Gastroesophageal sphincter (tissue), 4 donors: ENCODE measurements at regions not wholly inside any gene's neighbourhood (a gene's known extent, or its start where the extent isn't known, plus 50 kb on each side); places are given as distances from the start of the nearest gene placed in this dataset.
"Not testable (repeated sequence)": the region's sequence is repeated elsewhere in the genome, so short reads cannot be mapped to it uniquely, and the experiment has no call there.

Experiments
- ATAC-seq: fragments of 150-250 bp; one replicate; pipeline ENCODE4 v1.9.1; 2016; ENCODE audit warnings: mild to moderate bottlenecking, moderate library complexity
- H3K27ac ChIP-seq, 4 donors: fragments of 200-600 bp; sonication (generic) in 3 of 4; 1 replicate in 3 of 4; 2 replicates in 1 of 4; pipeline ENCODE4 v1.5.1; 2016 to 2019
- H3K27me3 ChIP-seq: fragments of 200-600 bp; sonication (generic); one replicate; pipeline ENCODE4 v1.5.1; 2019
- H3K36me3 ChIP-seq, 2 donors: fragments of 200-600 bp; sonication (generic); one replicate each; pipeline ENCODE4 v1.5.1; 2019; ENCODE audit warnings: control low read depth in 1 of 2
- H3K4me1 ChIP-seq, 3 donors: fragments of 200-600 bp; sonication (generic); 1 replicate in 2 of 3; 2 replicates in 1 of 3; pipeline ENCODE4 v1.5.1; 2016 to 2019; ENCODE audit warnings: control low read depth in 2 of 3
- H3K4me3 ChIP-seq, 2 donors: fragments of 200-600 bp; sonication (generic); one replicate each; pipeline ENCODE4 v1.5.1; 2019; ENCODE audit warnings: mild to moderate bottlenecking in 1 of 2, moderate library complexity in 1 of 2
- H3K9me3 ChIP-seq, 3 donors: fragments of 200-600 bp; sonication (generic); one replicate each; pipeline ENCODE4 v1.5.1; 2017 to 2019; ENCODE audit warnings: control low read depth in 2 of 3
- EP300 ChIP-seq: sonication (generic); formaldehyde crosslinking; IDR thresholded peaks from one replicate; pipeline ENCODE4 v1.6.1; 2017; ENCODE audit warnings: antibody characterized with exemption, mild to moderate bottlenecking
- POLR2A ChIP-seq, 2 donors: fragments of 450-650 bp; IDR thresholded peaks; one replicate each; pipeline ENCODE4 v1.6.1; 2017; ENCODE audit warnings: antibody characterized with exemption in 2 of 2, mild to moderate bottlenecking in 2 of 2, moderate library complexity in 1 of 2
- POLR2AphosphoS5 ChIP-seq: sonication (generic); formaldehyde crosslinking; IDR thresholded peaks from one replicate; pipeline ENCODE4 v1.6.1; 2017; ENCODE audit warnings: antibody characterized with exemption
- WGBS, 2 donors: methylation state at CpG; one replicate each; pipeline ENCODE4 v1.1.5; 2018; ENCODE audit warnings: low coverage in 1 of 2; 5-methylcytosine and 5-hydroxymethylcytosine counted together
- TF ChIP-seq, protein P1 (sequence below), 4 experiments: fragments of 200-600 bp in 2 of 4; fragments of 450-650 bp in 2 of 4; sonication (generic) in 1 of 4; IDR thresholded peaks; one replicate each; pipeline ENCODE4 v1.5.1; 2017 to 2019; ENCODE audit warnings: antibody characterized with exemption in 4 of 4, mild to moderate bottlenecking in 2 of 4, moderate library complexity in 2 of 4

DNA sequence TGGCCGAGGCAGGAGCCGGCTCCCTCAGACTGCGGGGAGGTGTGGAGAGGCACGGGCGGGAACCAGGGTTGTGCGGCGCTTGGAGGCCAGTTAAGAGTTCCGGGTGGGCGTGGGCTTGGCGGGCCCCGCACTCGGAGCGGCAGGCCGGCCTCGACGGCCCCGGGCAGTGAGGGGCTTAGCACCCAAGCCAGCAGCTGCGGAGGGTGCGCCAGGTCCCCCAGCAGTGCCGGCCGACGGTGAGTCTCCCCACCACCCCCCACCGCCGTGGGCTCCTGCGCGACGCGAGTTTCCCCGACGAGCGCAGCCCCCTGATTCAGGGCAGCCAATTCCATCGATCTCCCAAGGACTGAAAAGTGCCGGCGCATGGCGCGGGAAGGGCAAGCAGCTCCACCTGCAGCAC is 605.4 kb upstream of the SLC35B3 start:
- Histone ChIP-seq H3K4me1 (no peaks in the 10 kb centered on the region), H3K36me3 (no peaks in the 10 kb centered on the region), H3K4me3 (no peak overlapping the region), H3K9me3 (no peaks in the 10 kb centered on the region), H3K27me3 (no peaks in the 10 kb centered on the region), H3K27ac (no peak overlapping the region)
- TF ChIP-seq EP300 (no peak), POLR2A (IDR thresholded peaks at IDR 0.05) (no peak), POLR2AphosphoS5 (no peak)
- TF ChIP-seq, protein P1, sequence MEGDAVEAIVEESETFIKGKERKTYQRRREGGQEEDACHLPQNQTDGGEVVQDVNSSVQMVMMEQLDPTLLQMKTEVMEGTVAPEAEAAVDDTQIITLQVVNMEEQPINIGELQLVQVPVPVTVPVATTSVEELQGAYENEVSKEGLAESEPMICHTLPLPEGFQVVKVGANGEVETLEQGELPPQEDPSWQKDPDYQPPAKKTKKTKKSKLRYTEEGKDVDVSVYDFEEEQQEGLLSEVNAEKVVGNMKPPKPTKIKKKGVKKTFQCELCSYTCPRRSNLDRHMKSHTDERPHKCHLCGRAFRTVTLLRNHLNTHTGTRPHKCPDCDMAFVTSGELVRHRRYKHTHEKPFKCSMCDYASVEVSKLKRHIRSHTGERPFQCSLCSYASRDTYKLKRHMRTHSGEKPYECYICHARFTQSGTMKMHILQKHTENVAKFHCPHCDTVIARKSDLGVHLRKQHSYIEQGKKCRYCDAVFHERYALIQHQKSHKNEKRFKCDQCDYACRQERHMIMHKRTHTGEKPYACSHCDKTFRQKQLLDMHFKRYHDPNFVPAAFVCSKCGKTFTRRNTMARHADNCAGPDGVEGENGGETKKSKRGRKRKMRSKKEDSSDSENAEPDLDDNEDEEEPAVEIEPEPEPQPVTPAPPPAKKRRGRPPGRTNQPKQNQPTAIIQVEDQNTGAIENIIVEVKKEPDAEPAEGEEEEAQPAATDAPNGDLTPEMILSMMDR (IDR thresholded peaks at IDR 0.05), result no peak
- WGBS, 2 donors, result 95% methylated on average over 4 of the region's 36 CpGs; no CpG with 5 or more reads in 1 of the 2 donors
- no peak for ATAC-seq

DNA sequence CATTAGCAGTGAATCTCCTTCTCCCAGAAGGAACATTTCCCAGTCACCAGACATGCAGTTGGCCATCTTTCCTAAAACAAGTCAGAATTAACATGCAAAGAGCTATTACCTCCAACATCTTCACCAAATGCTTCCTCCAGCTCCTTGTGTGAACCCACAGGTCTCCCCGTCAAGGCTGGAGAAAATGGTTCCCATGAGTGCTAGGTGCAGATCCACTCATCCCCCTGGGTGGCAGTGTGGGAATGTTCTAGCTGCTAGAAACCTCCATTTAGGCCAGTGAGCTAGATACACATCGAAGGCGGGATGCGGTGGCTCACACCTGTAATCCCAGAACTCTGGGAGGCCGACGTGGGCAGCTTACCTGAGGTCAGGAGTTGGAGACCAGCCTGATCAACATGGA is 603.9 kb upstream of the SLC35B3 start:
- Histone ChIP-seq H3K9me3 (no peaks in the 10 kb centered on the region), H3K27ac (no peak overlapping the region), H3K27me3 (peaks cover 3% of the 10 kb centered on the region), H3K36me3 (no peaks in the 10 kb centered on the region), H3K4me3 (no peak overlapping the region), H3K4me1 (no peaks in the 10 kb centered on the region)
- no peak for ATAC-seq
- 67 to 91% methylated on average over 1 to 5 of the region's 6 CpGs for WGBS, 2 donors
- TF ChIP-seq EP300 (no peak), POLR2A (IDR thresholded peaks at IDR 0.05) (no peak), POLR2AphosphoS5 (no peak)
- TF ChIP-seq, protein P1 (IDR thresholded peaks at IDR 0.05), result no peak

DNA sequence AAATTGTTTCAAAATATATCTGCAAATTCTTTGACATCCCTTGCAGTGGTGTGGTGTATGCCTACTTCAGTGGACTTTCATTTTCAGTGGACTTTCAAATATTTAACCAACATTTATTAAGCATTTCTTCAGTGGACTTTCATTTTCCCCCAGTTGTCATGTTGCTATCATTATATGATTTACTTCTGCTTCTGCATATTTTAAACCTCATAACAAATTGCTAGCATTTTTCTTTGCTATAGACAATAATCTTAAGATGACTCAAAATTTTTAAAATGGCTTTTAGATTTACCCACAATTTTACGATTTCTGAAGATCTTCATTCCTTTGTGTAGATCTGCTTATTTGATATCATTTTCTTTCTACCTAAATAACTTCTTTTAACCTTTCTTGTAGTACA is 592.7 kb upstream of the SLC35B3 start:
- ATAC-seq, result no peak
- Histone ChIP-seq H3K4me1 (no peaks in the 10 kb centered on the region), H3K36me3 (no peaks in the 10 kb centered on the region), H3K9me3 (peaks cover 0 to 5% (median 0%) of the 10 kb centered on the region in 3 donors), H3K4me3 (no peak overlapping the region), H3K27ac (no peak overlapping the region), H3K27me3 (no peaks in the 10 kb centered on the region)
- WGBS, 2 donors, result 76 to 89% methylated on average over 1 of the region's 1 CpG
- no peak for TF ChIP-seq POLR2A (IDR thresholded peaks at IDR 0.05)
- TF ChIP-seq, protein P1 (IDR thresholded peaks at IDR 0.05), result no peak
- TF ChIP-seq EP300, result no peak
- TF ChIP-seq POLR2AphosphoS5, result no peak

DNA sequence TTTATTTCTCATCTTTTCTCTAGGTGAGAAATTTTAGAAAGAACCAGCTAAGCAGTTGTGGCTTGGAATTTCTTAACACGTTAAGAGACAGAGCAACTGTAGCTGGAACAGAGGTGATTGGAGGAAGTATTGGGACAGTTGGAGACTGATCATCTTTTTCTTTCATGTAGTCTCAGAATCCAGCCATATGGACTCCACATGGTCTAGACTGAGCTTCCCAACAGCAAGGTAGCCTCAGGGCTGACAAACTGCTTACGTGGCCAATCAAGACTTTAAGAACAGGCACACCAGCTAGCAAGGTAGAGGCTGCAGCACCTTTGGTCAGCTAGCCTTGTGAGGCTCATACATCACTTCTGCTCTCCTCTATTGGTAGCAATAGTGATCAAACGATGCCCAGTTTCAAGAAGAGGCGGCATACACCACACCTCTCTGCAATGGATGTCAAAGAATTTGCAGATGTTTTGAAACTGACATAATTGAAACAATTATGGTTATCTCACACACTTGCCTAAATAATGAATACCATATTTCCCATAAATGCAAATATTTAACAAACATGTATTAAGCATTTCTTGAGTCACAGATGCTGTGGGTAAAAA is 590.5 kb upstream of the SLC35B3 start:
- no peaks in the 10 kb centered on the region for H3K36me3 ChIP-seq
- peaks cover 0 to 5% (median 0%) of the 10 kb centered on the region in 3 donors for H3K9me3 ChIP-seq
- no peaks in the 10 kb centered on the region for H3K27me3 ChIP-seq
- no peak overlapping the region for H3K27ac ChIP-seq
- 51 to 80% methylated on average over 3 of the region's 4 CpGs for WGBS, 2 donors
- TF ChIP-seq POLR2A (IDR thresholded peaks at IDR 0.05) (no peak), EP300 (no peak), POLR2AphosphoS5 (no peak)
- TF ChIP-seq, protein P1 (IDR thresholded peaks at IDR 0.05), result no peak
- no peak overlapping the region for H3K4me3 ChIP-seq
- no peak for ATAC-seq
- no peaks in the 10 kb centered on the region for H3K4me1 ChIP-seq

DNA sequence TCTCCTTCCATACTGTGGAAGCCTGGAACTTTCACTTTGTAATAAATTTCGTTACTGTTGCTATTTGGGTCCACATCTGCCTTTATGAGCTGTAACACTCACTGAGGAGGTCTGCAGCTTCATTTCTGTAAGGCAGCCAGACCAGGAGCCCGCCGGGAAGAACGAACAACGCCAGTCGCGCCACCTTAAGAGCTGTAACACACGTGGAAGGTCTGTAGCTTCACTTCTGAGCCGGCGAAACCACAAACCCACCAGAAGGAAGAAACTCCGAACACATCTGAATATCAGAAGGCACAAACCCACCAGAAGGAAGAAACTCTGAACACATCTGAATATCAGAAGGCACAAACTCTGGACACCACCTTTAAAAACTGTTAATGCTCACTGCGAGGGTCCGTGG is 589.9 kb upstream of the SLC35B3 start:
- TF ChIP-seq POLR2AphosphoS5 (no peak), POLR2A (IDR thresholded peaks at IDR 0.05) (no peak), EP300 (no peak)
- TF ChIP-seq, protein P1 (IDR thresholded peaks at IDR 0.05), result no peak
- H3K4me1 ChIP-seq, result no peaks in the 10 kb centered on the region
- ATAC-seq, result no peak
- no peak overlapping the region for H3K4me3 ChIP-seq
- H3K36me3 ChIP-seq, result no peaks in the 10 kb centered on the region
- no peak overlapping the region for H3K27ac ChIP-seq
- WGBS, 2 donors, result 87 to 89% methylated on average over 8 to 13 of the region's 13 CpGs
- peaks cover 0 to 5% (median 0%) of the 10 kb centered on the region in 3 donors for H3K9me3 ChIP-seq
- no peaks in the 10 kb centered on the region for H3K27me3 ChIP-seq

DNA sequence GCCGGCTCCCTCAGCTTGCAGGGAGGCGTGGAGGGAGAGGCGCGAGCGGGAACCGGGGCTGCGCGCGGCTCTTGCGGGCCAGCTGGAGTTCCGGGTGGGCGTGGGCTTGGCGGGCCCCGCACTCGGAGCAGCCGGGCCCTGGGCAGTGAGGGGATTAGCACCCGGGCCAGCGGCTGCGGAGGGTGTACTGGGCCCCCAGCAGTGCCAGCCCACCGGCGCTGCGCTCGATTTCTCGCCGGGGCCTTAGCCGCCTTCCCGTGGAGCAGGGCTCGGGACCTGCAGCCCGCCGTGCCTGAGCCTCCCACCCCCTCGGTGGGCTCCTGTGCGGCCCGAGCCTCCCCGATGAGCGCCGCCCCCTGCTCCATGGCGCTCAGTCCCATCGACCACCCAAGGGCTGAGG is 588.9 kb upstream of the SLC35B3 start:
- WGBS, 2 donors, result no CpG with 5 or more reads among the region's 38 CpGs
- H3K27ac ChIP-seq, H3K4me3 ChIP-seq, ATAC-seq, H3K36me3 ChIP-seq, H3K9me3 ChIP-seq, H3K27me3 ChIP-seq, H3K4me1 ChIP-seq: not testable (repeated sequence)
